GM21515 (cell line): ENCODE measurements at regions not wholly inside any gene's neighbourhood (a gene's known extent, or its start where the extent isn't known, plus 50 kb on each side); places are given as distances from the start of the nearest gene placed in this dataset.

Experiments used
- ATAC-seq: cut with Tn5 transposase; IDR thresholded peaks from one replicate; pipeline ENCODE4 v1.9.1; 2021; ENCODE audit not compliant: unreplicated experiment

DNA sequence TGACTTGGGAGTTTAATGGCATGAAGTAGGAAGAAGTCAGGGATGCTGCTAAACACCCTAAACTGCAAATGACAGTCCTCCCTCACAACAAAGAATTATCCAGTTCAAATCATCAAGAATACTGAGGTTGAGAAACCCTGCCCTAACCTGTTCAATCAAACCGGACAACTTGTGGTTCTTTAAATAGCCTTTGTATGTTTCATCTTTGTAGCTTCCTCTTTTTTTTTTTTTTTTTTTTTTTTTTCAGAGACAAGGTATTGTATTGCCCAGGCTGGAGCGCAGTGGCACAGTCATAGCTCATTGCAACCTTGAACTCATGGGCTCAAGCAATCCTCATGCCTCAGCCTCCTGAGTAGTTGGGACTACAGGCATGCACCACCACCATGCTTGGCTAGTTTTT is 52.5 kb upstream of the TTC29 start:
- no peak for ATAC-seq

- ATAC-seq: no peak
These were observed 58.5 kb upstream of the TTC29 start for GRCh38 chr4:147003956-147004809.

- ATAC-seq: no peak
These were observed 60.6 kb upstream of the TTC29 start for GRCh38 chr4:147006229-147006628.

- no peak for ATAC-seq
These were observed 64.2 kb upstream of the TTC29 start for GRCh38 chr4:147009875-147010274.

DNA sequence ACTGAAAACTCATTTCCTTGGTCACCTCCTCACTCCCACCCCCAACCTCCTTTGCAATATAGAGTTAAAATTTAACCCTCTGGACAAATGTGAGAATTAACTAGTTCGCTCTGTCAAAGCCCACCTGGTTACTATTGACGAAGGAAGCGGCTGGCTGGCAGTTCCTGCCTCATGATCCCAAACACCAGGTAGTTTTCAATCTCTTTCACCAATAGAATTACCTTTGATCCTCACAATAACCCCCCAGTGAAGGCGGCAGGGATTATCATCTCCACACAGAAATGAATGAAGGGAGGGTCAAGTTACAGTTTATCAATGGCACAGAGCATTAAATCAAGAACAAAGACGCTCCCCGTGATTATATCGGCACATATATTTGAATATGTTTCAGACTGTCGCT is 65.7 kb upstream of the TTC29 start:
- no peak for ATAC-seq

DNA sequence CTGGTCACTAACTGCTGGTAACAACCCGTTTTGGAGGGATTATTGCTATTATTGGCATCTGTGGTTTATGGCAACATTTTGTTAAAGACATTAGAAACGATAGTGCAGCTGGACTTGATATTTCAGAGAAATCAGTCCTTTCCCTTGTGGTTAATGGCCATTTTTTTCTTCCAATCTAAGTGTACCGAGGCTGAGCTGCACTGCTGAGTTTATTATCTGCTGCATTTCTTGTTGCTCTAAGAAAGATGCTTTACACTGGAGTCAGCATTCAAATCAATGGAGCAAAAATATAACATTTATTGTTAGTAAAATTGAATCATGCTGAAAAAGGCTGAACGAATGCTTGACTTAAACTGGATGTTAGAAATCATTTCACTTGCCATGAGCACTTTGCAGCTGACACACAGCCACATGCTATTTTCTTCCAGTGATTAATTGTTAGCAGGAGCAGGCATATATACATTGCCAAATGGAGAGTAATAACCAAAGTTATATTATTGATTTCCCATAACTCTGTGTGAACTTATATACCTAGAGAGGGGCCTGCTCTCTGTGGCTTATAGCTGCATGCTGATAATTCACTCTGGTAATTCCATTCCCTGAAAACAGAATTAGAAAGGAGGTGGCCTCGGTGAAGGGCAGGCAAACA is 66.5 kb upstream of the TTC29 start:
- ATAC-seq: no peak

- ATAC-seq: no peak
These were observed 69.3 kb upstream of the TTC29 start for GRCh38 chr4:147014946-147015345.

- ATAC-seq: no peak
These were observed 69.8 kb upstream of the TTC29 start for GRCh38 chr4:147015491-147015890.

DNA sequence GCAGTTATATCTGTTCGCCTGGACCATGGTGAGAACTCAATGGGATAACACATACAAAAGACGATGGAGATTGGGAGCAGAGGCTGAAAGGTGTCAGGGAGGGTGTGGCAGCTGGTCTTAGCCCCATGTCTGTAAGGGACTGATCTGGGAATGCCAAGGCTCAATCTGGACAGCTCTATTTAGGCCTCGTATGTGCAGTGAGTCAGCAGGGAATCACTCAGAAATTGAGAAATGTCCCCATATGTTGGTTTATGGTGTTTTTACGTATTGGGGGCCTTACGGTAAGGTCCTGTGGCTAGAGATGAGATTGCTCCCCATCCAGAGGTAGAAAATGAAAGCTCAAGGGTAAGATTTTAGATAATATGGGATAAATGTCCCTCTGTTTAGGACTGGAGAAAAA is 71.4 kb upstream of the TTC29 start:
- ATAC-seq: no peak

DNA sequence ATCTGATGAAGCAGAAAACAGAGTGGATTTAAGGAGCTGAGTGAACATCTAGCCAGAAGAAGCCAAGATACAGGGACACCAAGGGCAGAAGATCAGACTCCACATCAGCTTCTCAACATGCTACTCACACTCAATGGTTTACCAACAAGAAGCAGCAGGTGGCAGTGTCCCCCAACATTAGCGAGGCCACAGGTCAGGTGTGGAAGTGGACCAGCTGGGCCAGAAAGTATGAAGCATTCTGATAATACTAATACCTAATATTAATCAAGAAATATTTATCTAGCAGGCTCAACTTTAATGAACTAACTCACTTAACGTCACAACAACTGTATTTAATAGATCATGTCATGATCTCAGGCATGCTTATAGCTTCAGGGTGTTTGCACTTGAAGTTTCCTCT is 73.4 kb upstream of the TTC29 start:
- peak; percentile 87 for ATAC-seq

- no peak for ATAC-seq
These were observed 74.8 kb upstream of the TTC29 start for GRCh38 chr4:147020456-147020855.

GRCh38 chr4:147025042-147025441 is 79.4 kb upstream of the TTC29 start:
- no peak for ATAC-seq

DNA sequence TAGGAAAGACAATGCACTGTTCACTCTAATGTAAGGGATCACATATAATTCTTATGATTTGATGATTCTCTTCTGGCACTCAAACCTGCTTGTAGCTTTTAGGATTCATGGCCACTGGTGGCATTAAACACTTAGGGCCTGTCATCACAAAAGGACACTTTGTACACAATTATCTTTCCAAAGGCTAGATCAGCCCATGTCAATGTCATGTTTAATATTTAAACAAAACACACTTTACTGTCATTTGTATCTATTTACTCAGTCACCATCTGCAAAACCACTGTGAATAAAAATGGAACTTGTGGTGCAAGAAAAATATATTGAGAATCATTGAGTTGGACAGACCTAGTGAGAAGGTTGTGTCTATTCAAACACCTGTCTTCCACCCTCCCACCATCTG is 83.6 kb upstream of the TTC29 start:
- no peak for ATAC-seq

DNA sequence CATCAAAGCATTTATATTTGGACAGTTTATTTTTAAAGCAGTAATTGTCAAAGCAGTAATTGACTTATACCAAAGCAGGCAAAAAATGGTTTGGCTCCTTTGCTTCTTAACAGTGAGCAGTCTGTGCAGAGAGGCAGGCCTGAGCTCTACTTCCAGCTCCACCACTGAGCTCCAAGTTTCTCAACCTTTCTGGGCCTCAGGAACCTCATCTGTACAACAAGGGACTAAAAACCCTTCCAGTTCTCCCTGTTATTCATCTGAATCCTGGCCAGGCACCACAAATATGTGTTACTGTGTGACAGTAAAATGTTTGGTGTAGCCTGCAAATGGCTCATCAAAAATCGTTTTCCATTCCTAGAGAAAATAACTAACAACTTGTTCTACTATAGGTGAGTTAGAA is 88.7 kb upstream of the TTC29 start:
- ATAC-seq: no peak

DNA sequence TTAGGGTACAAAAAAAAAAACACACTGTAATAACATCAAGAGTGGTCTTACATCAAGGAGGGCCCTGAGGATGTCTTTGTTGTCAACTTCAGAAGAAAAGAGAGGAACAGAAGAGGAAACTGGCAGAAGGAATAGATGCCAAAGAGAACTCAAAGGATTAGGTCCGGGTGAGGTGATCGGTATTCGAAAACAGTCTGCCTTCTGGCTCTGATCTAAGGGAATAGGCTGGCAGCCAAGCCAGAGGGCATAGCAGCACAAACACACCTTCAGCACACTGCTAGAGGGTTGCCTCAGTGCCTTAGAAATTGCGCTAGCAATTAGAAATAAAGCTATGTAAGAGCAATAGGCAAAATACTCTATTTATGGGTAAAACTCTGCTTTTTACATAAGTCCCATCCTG is 91.4 kb upstream of the TTC29 start:
- no peak for ATAC-seq

DNA sequence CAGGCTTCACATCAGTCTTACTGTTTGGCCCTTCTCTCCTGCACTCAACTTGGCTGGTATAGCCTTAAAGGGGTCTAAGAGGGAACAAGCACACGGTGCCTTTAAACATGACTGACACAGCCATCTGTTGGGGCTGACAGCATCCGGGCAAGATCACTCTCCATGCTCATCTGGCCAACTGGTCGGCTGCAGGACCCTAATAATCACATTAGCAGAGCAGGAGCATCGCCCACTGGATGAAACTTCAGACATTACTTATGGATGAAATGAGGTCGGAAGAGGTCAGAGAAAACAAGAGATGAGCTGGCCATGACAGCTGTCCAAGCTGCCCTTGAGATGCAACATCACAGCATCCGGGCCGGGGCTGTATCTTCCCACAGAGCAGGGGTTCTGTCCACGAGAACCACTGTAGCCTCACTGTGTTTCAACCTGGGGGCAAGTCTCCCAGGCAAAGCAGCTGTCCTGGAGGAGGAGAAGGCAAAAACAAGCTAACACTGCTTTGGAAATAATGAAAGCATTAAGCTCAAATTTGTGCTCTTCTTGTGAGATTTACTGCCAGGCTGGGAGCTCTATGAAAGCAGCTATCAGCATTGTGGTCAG is 94.4 kb upstream of the TTC29 start:
- no peak for ATAC-seq

- ATAC-seq: no peak
These were observed 95.2 kb upstream of the TTC29 start for GRCh38 chr4:147040874-147041273.

GRCh38 chr4:147041376-147041775 is 95.7 kb upstream of the TTC29 start:
- ATAC-seq: no peak

GRCh38 chr4:147042046-147042445 is 96.4 kb upstream of the TTC29 start:
- ATAC-seq: no peak

- no peak for ATAC-seq
These were observed 98.6 kb upstream of the TTC29 start for GRCh38 chr4:147044241-147044640.

DNA sequence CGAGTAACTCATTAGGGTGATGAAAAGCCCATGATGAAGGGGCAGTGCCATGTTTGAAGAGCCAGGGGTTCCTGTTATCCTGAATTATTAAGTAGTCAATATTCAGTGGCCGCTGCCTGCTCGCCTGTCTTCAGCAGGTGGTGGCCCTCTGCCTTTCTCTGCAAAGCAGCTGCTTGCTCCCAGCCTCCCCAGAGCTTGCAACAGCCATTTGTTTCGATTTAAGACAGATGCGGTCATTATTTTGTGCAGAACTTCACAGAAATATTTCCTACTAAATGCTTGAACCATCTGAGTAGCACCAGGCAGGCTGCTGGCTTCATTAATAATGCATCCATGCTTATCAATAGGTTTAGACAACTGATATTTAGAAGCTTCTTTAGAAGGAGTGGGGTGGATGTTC is 104.3 kb upstream of the TTC29 start:
- no peak for ATAC-seq

DNA sequence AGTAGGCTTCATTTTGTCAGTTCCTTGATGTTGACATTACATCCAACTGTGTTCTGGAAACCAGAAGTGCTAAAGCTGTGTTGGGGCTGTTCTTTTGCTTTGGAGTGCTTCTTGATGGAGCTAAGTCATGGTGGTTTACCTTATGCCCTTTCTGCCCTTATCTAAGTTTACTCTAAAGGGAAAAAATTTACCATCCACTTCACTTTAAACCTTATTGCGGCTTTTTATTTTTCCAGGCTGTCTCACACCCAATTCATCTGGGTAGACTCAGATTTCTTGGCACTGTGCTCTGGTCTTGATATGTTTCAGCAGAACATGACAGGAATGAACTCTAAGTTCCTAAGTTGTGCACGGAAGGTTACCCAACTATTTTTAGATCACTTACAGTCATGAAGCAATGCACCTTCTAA is 104.7 kb upstream of the TTC29 start:
- no peak for ATAC-seq
